Upper lobe of left lung (tissue), 4 donors: ENCODE measurements at regions not wholly inside any gene's neighbourhood (a gene's known extent, or its start where the extent isn't known, plus 50 kb on each side); places are given as distances from the start of the nearest gene placed in this dataset.

Experiments used
- EP300 ChIP-seq, 4 donors: sonication (generic); formaldehyde crosslinking; IDR thresholded peaks; one replicate each; pipeline ENCODE4 v1.5.1; 2017; ENCODE audit warnings: antibody characterized with exemption in 4 of 4, control low read depth in 2 of 4
- POLR2A ChIP-seq, 4 donors: fragments of 450-650 bp; IDR thresholded peaks; one replicate each; pipeline ENCODE4 v1.5.1; 2016 to 2017; ENCODE audit warnings: antibody characterized with exemption in 4 of 4, mild to moderate bottlenecking in 2 of 4
- POLR2AphosphoS5 ChIP-seq, 2 donors: sonication (generic); formaldehyde crosslinking; IDR thresholded peaks; one replicate each; pipeline ENCODE4 v1.5.1; 2017; ENCODE audit warnings: antibody characterized with exemption in 2 of 2
- TF ChIP-seq, protein P1 (sequence below), 6 experiments: fragments of 450-650 bp in 4 of 6; fragments of 200-600 bp in 2 of 6; sonication (generic) in 2 of 6; IDR thresholded peaks; one replicate each; pipeline ENCODE4 v1.5.1; 2016 to 2019; ENCODE audit warnings: antibody characterized with exemption in 6 of 6

DNA sequence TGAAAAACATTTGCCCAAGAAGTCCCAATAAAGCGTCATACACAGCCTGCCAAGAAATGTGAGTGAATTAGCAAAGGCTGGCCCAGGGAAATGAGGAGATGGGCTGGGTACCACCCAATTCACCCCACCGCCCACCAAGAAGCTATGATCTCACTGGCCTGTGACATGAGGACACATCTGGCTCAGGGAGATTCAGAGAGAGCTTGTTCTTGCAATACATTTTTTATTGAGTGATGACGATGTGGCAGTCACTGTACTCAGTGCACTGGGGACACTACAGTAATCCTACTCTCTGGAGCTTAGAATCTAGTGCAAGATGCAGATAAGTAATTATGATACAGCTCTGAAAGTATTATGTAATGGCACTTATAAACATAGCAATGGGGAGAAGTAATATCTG, 64.6 kb upstream of the IGFBP2 start:
- TF ChIP-seq, protein P1, sequence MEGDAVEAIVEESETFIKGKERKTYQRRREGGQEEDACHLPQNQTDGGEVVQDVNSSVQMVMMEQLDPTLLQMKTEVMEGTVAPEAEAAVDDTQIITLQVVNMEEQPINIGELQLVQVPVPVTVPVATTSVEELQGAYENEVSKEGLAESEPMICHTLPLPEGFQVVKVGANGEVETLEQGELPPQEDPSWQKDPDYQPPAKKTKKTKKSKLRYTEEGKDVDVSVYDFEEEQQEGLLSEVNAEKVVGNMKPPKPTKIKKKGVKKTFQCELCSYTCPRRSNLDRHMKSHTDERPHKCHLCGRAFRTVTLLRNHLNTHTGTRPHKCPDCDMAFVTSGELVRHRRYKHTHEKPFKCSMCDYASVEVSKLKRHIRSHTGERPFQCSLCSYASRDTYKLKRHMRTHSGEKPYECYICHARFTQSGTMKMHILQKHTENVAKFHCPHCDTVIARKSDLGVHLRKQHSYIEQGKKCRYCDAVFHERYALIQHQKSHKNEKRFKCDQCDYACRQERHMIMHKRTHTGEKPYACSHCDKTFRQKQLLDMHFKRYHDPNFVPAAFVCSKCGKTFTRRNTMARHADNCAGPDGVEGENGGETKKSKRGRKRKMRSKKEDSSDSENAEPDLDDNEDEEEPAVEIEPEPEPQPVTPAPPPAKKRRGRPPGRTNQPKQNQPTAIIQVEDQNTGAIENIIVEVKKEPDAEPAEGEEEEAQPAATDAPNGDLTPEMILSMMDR (IDR thresholded peaks at IDR 0.05): no peak
- no peak for TF ChIP-seq POLR2A (IDR thresholded peaks at IDR 0.05)
- TF ChIP-seq EP300 (IDR thresholded peaks at IDR 0.05): no peak
- no peak for TF ChIP-seq POLR2AphosphoS5 (IDR thresholded peaks at IDR 0.05)
